T47D (cell line): ENCODE measurements at regions not wholly inside any gene's neighbourhood (a gene's known extent, or its start where the extent isn't known, plus 50 kb on each side); places are given as distances from the start of the nearest gene placed in this dataset.
A peak's percentile ranks its signal among the peaks of the same experiment; 100 is the strongest.

Source experiments
- DNase-seq, 2 experiments: peaks; one replicate each; pipeline versions ENCODE4 v3.0.0 to v3.0.0-alpha.2; 2011 to 2012; ENCODE audit warnings: low read depth in 1 of 2, low spot score in 1 of 2
- JUND ChIP-seq: IDR thresholded peaks from 2 replicates; pipeline ENCODE4 v1.6.1; 2012; ENCODE audit warnings: low read depth
- in situ Hi-C: cut with HindIII; loops from 2 replicates; pipeline ENCODE4 v1.10.0; 2016; ENCODE audit warnings: low sequenced_read_pairs, low pct_unique_long_range_greater_than_20kb

DNA sequence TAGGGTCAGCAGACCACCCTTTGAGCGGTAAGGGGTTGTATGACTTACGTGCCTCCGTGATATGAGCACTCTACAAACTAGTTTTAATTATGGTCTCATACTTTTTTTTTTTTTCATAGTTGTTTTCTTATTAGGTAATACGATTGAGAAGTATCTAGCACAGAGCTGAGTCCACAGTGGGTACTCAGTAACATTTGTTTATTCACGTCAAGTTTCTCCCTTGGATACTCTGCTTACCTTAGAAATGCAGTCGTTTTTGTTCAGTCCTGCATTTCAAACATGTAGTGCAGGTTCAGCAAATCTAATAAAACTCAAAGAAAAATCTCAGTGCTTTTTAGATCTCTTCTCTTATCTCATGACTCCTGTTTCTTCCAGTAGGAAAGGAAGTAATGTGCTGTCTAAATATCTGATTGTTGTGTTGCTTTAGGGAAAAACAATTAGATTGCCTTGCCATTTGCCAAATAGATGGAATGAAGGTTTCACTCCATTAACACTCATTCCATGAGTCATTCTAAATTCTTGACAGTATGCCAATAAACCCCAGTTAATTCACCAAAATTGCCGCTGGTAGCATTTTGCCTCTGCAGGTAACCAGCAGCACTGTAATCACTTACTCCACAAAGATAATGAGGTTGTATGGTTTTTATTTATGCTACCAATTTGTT, 118.9 kb downstream of the PTCSC3 start:
- DNase-seq = peak in 1 of 2 experiments; percentile 15
- in situ Hi-C loops = no loop called here
- no peak for TF ChIP-seq JUND

DNA sequence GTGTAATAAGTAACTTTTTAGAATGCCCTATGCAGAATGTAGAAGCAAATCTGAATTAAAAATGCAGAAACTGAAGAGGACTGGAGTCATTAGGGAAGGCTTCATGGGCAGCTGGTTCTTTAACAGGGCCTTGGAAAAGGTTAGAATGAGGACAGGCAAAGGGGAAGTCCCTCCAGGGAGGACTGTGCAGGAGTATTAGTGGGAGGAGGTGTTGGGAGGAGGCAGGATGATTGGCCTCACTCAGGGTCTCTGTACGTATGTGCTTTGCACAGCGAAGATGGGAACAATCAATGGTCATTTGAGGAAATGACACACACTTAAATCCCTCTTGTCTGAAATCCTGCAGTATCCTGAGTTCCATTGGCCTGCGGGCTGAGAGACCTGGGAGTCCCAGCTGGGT, 119.7 kb downstream of the PTCSC3 start:
- in situ Hi-C loops = no loop called here
- no peak for DNase-seq
- no peak for TF ChIP-seq JUND

DNA sequence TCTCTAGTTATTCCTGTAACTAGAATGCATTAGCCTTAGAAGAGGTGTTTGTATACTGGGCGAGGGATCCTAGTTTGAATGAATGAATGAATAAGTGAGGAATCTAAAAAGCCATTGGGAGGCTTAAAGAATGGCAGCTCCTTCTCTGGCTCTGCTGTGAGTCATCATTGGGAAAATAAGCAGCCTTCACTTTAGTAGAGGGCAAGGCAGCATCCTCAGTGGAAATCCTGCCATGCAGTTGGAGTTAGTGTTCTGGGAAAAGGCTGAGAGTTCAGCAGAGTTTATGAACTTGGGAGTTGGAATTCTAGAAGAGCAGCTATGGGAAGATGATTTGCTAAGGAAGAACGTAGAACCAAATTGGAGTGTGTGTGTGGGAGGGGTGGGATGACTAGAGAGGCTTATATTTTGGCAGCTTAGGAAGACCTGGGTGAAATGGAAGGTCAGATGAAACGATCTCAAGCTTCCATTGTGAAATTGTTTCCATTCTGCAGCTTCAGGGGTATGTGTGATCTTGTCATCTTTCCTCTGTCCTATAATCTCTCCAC, 120.8 kb downstream of the PTCSC3 start:
- TF ChIP-seq JUND = no peak
- in situ Hi-C loops = no loop called here
- DNase-seq = no peak

DNA sequence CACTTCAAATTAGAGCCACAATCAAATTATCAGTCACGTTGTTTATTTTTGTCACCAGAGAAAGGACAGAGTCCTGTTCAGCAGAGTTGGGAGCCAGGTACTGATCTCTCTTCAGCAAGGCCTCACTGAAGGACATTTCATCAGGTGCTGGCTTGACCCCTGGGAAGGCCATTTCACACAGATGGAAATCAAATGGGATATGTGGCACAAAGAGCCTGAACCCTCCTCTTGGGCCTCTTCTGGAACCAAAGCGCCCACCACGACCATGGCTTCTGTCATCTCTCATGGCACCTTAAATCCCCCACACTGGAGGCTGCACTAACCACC, 121.5 kb downstream of the PTCSC3 start:
- in situ Hi-C loops = no loop called here
- TF ChIP-seq JUND = no peak
- DNase-seq = no peak

DNA sequence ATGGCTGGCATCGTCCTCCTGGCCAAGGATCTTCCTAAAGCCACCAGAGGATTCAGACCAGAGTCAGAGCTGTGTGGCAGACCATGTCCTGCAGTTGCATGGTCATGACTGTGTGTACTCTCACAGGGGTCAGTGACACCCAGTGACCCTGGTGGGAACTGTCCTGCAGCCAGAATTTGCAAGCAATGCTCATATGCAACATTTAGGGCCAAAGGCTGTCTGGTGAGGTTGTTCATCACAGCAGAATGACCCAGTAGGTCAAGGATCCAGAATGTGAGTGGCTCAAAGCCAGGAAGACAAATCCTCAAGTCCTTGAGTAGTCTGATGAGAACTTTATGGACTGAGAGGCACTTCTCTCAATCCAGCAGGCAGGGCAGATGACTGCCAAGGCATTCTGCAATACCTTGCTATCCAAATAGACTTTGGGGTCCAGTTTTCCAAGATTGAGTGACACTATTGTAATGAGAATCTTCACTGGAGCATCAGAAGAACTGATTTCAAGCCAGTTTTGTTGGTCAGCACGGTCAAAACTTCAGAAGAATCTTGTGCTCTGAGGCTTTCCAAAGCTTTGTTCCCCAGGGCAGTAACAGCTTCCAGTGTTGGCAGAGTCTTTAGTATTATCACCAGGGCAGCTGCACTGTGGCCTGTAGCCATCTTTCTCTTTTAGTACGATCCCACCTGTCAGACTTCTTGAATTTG, 122.0 kb downstream of the PTCSC3 start:
- no peak for DNase-seq
- in situ Hi-C loops = no loop called here
- no peak for TF ChIP-seq JUND

DNA sequence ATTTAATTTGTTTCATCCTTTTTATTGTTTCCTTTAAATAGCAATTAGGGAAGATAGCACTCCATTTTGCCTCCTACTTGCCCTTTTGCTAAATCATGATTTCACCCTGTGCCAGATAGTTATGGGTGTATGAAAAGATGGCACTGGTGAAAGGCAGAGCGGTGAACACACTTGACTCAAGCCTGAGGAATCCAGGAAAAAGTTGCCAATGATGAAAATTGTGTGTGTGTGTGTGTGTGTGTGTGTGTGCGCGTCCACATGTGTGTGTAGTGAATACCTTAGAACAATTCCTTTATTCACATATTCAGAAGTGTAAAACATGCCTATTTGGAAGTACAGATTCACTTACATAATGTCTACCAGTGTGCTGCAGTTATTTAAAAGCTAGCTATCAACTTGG, 123.8 kb downstream of the PTCSC3 start:
- in situ Hi-C loops = no loop called here
- TF ChIP-seq JUND = no peak
- no peak for DNase-seq

DNA sequence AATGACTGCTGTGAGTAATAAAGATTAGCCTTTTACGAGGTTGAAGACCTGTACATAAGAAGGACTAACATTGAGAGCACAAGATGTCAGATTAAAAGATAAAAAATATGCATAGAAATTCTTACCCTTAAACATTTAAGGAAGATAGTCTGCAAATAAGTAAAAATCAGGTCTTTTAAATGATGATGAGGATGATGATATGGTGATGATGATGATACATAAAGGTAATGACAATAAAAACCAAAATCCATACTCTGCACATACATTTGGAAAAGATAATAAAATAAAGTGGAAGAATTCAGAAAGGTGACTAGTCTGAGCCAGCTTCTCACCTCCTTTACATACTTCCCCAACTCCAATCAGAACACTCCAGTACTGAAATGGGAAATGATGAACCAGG, 124.5 kb downstream of the PTCSC3 start:
- TF ChIP-seq JUND = no peak
- no peak for DNase-seq
- in situ Hi-C loops = no loop called here

DNA sequence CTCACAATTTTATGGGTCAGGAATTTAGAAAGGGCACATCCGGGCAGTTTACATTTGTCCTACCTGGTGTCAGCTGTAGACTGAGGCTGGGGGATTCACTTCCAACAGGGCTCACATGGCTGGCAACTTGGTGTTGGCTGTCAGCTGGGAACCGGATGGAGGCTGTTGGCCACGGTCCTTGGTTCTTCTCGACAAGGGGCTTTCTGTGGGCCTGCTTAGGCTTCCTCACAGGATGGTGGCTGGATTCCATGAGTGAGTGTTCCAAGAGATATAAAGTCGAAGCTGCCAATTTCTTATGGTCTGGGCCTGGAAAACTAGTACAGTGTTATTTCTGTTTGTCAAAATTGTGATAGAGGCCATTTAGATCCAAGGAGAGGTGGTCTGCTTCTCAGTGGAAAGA, 127.9 kb downstream of the PTCSC3 start:
- in situ Hi-C loops = no loop called here
- no peak for DNase-seq
- no peak for TF ChIP-seq JUND

DNA sequence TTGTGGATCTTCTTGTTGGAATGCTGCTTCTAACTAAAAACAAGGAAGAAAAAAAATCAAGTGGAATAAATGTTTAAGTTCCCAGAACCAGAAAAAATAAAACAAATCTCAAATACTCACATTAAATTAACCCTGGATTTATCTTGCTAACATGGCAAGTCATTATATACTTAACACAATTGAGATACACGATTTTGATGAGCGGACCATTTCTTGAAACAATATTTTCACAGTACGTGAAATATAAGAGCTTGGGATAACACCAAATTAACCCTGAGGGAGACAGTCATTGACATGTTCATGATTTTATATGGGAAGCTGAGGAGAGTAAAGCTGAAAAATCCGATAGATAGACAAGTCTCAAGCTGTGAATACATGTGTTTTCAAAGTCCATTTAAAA, 128.6 kb downstream of the PTCSC3 start:
- in situ Hi-C loops = no loop called here
- no peak for TF ChIP-seq JUND
- no peak for DNase-seq

DNA sequence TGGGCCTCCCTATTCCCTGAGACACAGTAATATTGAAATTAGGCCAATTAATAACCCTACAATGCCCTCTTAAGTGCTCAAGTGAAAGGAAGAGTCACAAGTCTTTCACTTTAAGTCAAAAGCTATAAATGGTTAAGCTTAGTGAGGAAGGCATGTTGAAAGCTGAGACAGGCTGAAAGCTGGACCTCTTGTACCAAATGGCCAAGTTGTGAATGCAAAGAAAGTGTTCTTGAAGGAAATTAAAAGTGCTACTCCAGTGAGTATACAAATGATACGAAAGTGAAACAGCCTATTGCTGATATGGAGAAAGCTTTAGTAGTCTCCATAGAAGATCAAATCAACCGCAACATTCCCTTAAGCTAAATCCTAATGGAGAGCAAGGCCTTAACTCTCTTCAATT, 140.8 kb downstream of the PTCSC3 start:
- in situ Hi-C loops = no loop called here
- no peak for DNase-seq
- no peak for TF ChIP-seq JUND

DNA sequence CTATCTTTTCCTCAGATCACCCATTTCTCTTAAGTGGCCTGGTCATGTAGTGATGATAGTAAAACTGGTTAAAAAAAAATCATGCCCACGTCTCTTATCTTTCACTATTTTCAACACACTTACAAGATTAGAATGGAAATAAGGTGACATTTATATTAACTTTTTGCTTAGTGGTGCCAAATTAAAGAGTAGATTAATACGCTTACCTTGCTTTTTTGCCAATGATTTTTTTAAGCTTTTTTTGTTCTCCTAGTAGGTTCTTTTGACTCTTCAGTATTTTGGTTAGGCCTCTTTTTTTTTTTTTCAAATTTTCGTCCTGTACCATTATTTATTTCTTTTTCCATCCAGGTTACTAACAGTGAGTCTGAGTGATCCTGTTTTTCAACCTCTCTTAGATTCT, 147.9 kb downstream of the PTCSC3 start:
- TF ChIP-seq JUND = no peak
- in situ Hi-C loops = no loop called here
- no peak for DNase-seq

DNA sequence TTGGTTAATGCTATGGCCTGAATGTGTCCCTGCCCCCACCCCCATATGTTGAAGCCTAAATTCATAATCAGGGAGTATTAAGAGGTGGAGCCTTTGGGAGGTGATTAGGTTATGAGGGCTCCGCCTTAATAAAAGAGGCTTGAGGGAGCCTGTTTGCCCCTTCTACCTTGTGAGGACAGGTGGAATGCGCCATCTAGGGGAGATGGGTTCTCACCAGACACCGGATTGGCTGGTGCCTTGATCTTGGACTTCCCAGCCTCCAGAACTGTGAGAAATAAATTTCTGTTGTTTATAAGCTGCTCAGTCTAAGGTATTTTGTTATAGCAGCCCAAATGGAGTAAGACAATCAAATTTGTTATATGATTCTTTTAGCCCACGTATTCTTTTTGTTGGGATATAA, 148.3 kb downstream of the PTCSC3 start:
- peak in 1 of 2 experiments; percentile 22 for DNase-seq
- in situ Hi-C loops = no loop called here
- no peak for TF ChIP-seq JUND

DNA sequence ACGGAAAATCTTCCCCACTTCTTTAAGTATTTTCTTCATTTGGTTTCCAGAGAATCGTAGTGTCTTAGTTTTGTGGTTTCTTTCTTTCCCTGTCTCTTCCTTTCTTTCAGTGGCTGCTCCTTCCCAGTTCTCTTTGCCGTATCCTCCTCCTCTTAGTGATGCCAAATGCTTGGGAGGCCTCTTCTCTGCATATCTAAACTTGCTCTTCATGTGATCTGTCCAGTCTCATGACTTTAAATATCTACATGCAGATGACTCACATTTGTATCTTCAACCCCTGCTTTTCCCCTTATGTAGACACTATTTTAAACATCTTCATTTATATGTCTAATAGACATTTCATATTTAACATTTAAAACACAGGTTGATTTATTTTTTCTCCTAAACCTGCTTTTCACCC, 149.2 kb downstream of the PTCSC3 start:
- no peak for TF ChIP-seq JUND
- in situ Hi-C loops = no loop called here
- no peak for DNase-seq

DNA sequence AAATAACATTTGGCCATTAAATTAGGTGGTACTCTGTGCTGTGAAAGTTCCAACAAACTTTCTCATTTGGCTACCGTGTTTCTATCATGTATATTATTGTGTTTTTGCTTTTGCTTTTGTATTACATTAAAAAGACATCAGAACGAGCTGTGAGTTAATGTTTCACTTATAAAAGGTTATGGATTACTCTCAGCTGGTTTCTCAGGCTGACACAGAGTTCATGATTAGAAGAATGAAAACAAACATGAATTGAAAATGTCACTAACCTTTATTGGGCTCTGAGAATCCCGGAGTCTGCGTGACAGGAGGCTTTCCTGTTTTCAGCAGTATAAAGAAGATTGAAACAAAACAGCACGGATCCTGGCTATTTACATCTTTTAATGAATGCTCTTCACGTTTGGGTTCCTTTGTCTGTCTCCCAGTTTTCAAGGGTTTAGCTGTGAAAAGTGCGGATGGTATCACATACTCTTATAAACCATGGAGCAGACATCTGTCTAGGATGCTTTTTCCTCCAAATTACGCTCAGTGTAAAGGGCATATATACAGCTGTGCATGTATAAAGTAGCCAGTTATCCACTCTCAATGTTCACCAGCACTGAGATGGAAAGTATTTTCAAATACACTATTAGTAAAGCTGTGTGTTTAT, 153.6 kb downstream of the PTCSC3 start:
- no peak for DNase-seq
- in situ Hi-C loops = no loop called here

More for the DNA sequence above, 153.6 kb downstream of the PTCSC3 start:
- TF ChIP-seq JUND = no peak
